A549 (cell line): ENCODE measurements at regions not wholly inside any gene's neighbourhood (a gene's known extent, or its start where the extent isn't known, plus 50 kb on each side); places are given as distances from the start of the nearest gene placed in this dataset.

ENCODE experiments used
- CBX8 ChIP-seq: fragments of 200-600 bp; sonication (generic); IDR thresholded peaks from 2 replicates; pipeline ENCODE4 v1.6.1; 2016
- CEBPB ChIP-seq, 2 experiments: fragments of >200 bp in 1 of 2; sonication (Bioruptor Twin) in 1 of 2; formaldehyde crosslinking in 1 of 2; IDR thresholded peaks; 2 replicates each; pipeline ENCODE4 v1.6.1; 2012 to 2016
- HMGXB4 ChIP-seq: fragments of 250-450 bp; sonication (Bioruptor Pico); IDR thresholded peaks from 2 replicates; pipeline ENCODE4 v1.5.0; 2021; ENCODE audit warnings: mild to moderate bottlenecking, moderate library complexity, borderline replicate concordance

GRCh38 chr4:38612646-38613414 is 51.2 kb upstream of the KLF3 start (continued):
- TF ChIP-seq HMGXB4 (CRISPR knock-in tag) (no peak), CEBPB (IDR thresholded peaks at IDR 0.05) (no peak), CBX8 (no peak)
